Heart left ventricle (tissue), 16 donors: ENCODE measurements at regions not wholly inside any gene's neighbourhood (a gene's known extent, or its start where the extent isn't known, plus 50 kb on each side); places are given as distances from the start of the nearest gene placed in this dataset.

Experiments
- ATAC-seq, 4 donors: fragments of 200-7000 bp; cut with Tn5 transposase; one replicate each; pipeline ENCODE4 v1.9.1; 2020 to 2022; ENCODE audit warnings: moderate library complexity in 4 of 4, mild to moderate bottlenecking in 3 of 4, moderate number of reproducible peaks in 1 of 4
- DNase-seq, 5 donors: peaks; one replicate each; pipeline ENCODE4 v3.0.0-alpha.2; 2020
- H3K27ac ChIP-seq, 12 donors: fragments of 200-600 bp; sonication (generic) in 4 of 12; one replicate each; pipeline versions ENCODE4 v1.5.0 to v1.8.0; 2016 to 2022; ENCODE audit warnings: mild to moderate bottlenecking in 2 of 12
- H3K27me3 ChIP-seq, 9 donors: fragments of 200-600 bp; sonication (generic) in 2 of 9; one replicate each; pipeline versions ENCODE4 v1.5.1 to v1.8.0; 2016 to 2022; ENCODE audit warnings: mild to moderate bottlenecking in 3 of 9
- H3K36me3 ChIP-seq, 9 donors: fragments of 200-600 bp; sonication (generic) in 2 of 9; one replicate each; pipeline versions ENCODE4 v1.5.0 to v1.8.0; 2018 to 2022; ENCODE audit warnings: mild to moderate bottlenecking in 2 of 9
- H3K4me1 ChIP-seq, 12 donors: fragments of 200-600 bp; sonication (generic) in 4 of 12; one replicate each; pipeline versions ENCODE4 v1.5.0 to v1.8.0; 2016 to 2022; ENCODE audit warnings: mild to moderate bottlenecking in 3 of 12
- H3K4me3 ChIP-seq, 12 donors: fragments of 200-600 bp; sonication (generic) in 4 of 12; one replicate each; pipeline versions ENCODE4 v1.5.0 to v1.8.0; 2017 to 2022; ENCODE audit warnings: mild to moderate bottlenecking in 9 of 12, moderate library complexity in 4 of 12
- H3K9me3 ChIP-seq, 12 donors: fragments of 200-600 bp; sonication (generic) in 4 of 12; one replicate each; pipeline versions ENCODE4 v1.5.0 to v1.8.0; 2016 to 2022; ENCODE audit warnings: mild to moderate bottlenecking in 1 of 12
- POLR2A ChIP-seq, 2 donors: fragments of 450-650 bp; IDR thresholded peaks; one replicate each; pipeline ENCODE4 v1.6.1; 2017; ENCODE audit warnings: antibody characterized with exemption in 2 of 2, mild to moderate bottlenecking in 2 of 2, moderate library complexity in 2 of 2
- WGBS, 4 donors: extraction: QIAGEN DNeasy Blood & Tissue Kit in 2 of 4; methylation state at CpG; one replicate each; pipeline versions ENCODE4 v1.1.5 to v1.1.7; 2013 to 2018; 5-methylcytosine and 5-hydroxymethylcytosine counted together
- intact Hi-C, 10 donors: fragments of 100-400 bp; cut with DNase I; formaldehyde crosslinking; loops; one replicate each; pipeline versions ENCODE4 v1.11.1 to v1.14.2; 2022
- TF ChIP-seq, protein P1 (sequence below), 12 donors: fragments of 200-600 bp; sonication (generic) in 4 of 12; IDR thresholded peaks; one replicate each; pipeline versions ENCODE4 v1.5.0 to v1.8.0; 2018 to 2022; ENCODE audit warnings: antibody characterized with exemption in 12 of 12, mild to moderate bottlenecking in 5 of 12
- donor health status: ischemic (EF 13 %, LVEDD 7.1; RV severe dilation, severe dysfunction).
- donor health status: healthy with polysubstance abuse.
- donor health status: DM: no; HTN: yes; CAD: no.
- donor health status: DM: no; HTN: no; CAD: no.
- donor health status: ischemic (EF 25% LVEDD 6.9; RV normal size, moderate dysfunction).
- donor health status: ischemic (EF 25% LVEDD 5.7; RV mildly dilated, moderate dysfunction).
- donor health status: healthy.
- donor health status: DM: yes; HTN: yes; CAD: no.
- donor health status: ischemic (EF 35%, LVEDD 5.7; RV mildly dilated, moderate dysfunction).
- donor health status: nonischemic (EF 11% LVEDD 7.7; RV severe dilation, severe dysfunction).
- donor health status: DM: yes; HTN: yes; CAD: no.
- donor health status: PGD.
- donor health status: ischemic (EF 29% LVEDD 5.4; RV normal size, mild dysfunction).
- donor health status: nonischemic (EF 23%, LVEDD 6.1; RV moderate dilation, normal function).

DNA sequence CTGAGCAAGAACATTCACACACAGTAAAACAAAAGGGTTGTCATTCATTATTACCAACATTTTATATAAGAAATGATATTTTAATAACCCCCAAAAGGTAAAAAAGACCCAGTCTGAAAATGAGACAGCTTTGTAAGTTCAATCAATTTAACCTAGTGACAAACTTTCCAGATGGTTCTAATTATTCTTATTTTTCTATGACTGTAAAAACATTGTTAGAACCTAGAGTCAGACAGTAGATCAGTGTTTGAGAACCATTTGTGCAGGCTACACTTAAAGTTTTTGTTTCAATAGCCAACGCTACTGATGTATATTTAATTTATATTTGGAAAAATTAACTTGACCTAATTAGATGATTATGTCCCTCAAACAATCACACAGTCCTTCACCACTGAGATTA, 708.4 kb upstream of the CBLB start:
- TF ChIP-seq POLR2A (IDR thresholded peaks at IDR 0.05) = no peak
- TF ChIP-seq, protein P1, sequence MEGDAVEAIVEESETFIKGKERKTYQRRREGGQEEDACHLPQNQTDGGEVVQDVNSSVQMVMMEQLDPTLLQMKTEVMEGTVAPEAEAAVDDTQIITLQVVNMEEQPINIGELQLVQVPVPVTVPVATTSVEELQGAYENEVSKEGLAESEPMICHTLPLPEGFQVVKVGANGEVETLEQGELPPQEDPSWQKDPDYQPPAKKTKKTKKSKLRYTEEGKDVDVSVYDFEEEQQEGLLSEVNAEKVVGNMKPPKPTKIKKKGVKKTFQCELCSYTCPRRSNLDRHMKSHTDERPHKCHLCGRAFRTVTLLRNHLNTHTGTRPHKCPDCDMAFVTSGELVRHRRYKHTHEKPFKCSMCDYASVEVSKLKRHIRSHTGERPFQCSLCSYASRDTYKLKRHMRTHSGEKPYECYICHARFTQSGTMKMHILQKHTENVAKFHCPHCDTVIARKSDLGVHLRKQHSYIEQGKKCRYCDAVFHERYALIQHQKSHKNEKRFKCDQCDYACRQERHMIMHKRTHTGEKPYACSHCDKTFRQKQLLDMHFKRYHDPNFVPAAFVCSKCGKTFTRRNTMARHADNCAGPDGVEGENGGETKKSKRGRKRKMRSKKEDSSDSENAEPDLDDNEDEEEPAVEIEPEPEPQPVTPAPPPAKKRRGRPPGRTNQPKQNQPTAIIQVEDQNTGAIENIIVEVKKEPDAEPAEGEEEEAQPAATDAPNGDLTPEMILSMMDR (IDR thresholded peaks at IDR 0.05) = no peak
- intact Hi-C loops = no loop called here
- ATAC-seq (no peak), DNase-seq (no peak)
- H3K4me1 ChIP-seq = no peaks in the 10 kb centered on the region
- WGBS, 4 donors = 89 to 96% (median 94%) methylated on average over 1 of the region's 1 CpG
- H3K4me3 ChIP-seq = no peak overlapping the region
- H3K36me3 ChIP-seq = no peaks in the 10 kb centered on the region
- no peaks in the 10 kb centered on the region for H3K27me3 ChIP-seq
- H3K27ac ChIP-seq = no peak overlapping the region
- H3K9me3 ChIP-seq = no peaks in the 10 kb centered on the region

DNA sequence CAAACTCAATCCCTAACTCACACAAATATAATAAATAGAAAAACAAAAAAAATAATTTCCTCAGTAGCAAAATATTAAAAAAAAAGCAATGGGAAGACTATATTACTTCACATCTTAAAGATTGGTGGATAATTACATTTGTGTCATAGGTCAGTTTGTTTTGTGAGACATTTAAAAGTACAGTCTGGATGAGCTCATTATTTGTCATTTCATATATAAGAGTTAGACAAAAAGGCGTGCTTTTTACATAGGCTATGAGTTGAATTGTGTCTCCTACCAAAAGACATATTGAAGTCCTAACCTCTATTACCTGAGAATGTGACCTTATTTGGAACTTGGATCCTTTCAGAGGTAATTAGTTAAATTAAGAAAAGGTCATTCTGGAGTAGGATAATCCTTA, 710.1 kb upstream of the CBLB start:
- no peak overlapping the region for H3K27ac ChIP-seq
- no peaks in the 10 kb centered on the region for H3K36me3 ChIP-seq
- WGBS, 4 donors = 42 to 92% (median 74%) methylated on average over 1 of the region's 1 CpG
- no peaks in the 10 kb centered on the region for H3K4me1 ChIP-seq
- no peak for ATAC-seq
- no peak for DNase-seq
- no peaks in the 10 kb centered on the region for H3K9me3 ChIP-seq
- intact Hi-C loops = no loop called here
- no peak for TF ChIP-seq POLR2A (IDR thresholded peaks at IDR 0.05)
- TF ChIP-seq, protein P1 (IDR thresholded peaks at IDR 0.05) = no peak
- no peak overlapping the region for H3K4me3 ChIP-seq
- H3K27me3 ChIP-seq = no peaks in the 10 kb centered on the region

DNA sequence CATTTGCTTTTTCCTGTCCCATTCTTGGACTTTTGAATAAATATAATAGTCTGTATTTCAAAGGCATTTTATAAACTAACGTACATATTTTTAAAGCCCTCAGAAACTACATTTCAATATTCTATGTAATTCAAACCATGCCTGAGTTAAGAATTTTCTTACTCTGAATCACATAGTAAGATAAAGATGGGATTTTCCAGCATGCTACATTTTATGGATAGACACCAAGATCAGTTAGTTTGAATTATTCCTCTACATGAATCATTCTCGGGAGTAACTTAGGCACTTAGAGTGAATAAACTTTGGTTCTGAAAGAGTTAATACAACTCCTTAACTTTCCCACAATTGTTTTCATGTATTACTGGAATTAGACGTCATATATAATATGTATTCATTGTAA, 713.3 kb upstream of the CBLB start:
- Histone ChIP-seq H3K4me1 (no peaks in the 10 kb centered on the region), H3K4me3 (no peak overlapping the region), H3K9me3 (no peaks in the 10 kb centered on the region), H3K27ac (no peak overlapping the region), H3K36me3 (no peaks in the 10 kb centered on the region), H3K27me3 (no peaks in the 10 kb centered on the region)
- TF ChIP-seq, protein P1 (IDR thresholded peaks at IDR 0.05) = no peak
- no peak for TF ChIP-seq POLR2A (IDR thresholded peaks at IDR 0.05)
- intact Hi-C loops = no loop called here
- ATAC-seq = no peak
- WGBS, 4 donors = 75 to 83% (median 80%) methylated on average over 3 of the region's 3 CpGs
- no peak for DNase-seq

DNA sequence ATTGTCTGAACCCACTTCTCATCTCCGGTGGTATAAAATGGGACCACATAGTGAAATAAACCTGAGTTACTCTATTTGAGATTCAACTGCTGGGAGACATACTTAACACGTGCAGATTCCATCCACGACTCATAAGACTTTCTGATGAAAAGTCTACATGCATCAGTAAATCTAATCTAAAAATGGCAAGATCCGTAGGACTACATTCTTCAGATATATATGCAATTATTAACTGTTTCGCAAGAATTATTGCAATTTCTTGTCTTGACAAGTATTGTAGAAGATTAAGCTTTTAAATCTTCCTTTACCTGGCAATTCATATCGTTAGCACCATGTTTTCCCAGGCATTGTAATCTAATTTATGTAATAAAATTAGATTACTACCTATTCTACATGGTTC, 718.7 kb upstream of the CBLB start:
- H3K36me3 ChIP-seq = no peaks in the 10 kb centered on the region
- TF ChIP-seq, protein P1 (IDR thresholded peaks at IDR 0.05) = no peak
- TF ChIP-seq POLR2A (IDR thresholded peaks at IDR 0.05) = no peak
- ATAC-seq (no peak), DNase-seq (no peak)
- intact Hi-C loops = no loop called here
- H3K27ac ChIP-seq = no peak overlapping the region
- H3K27me3 ChIP-seq = no peaks in the 10 kb centered on the region
- H3K4me1 ChIP-seq = peaks cover 0 to 7% (median 0%) of the 10 kb centered on the region in 12 donors
- H3K9me3 ChIP-seq = no peaks in the 10 kb centered on the region
- no peak overlapping the region for H3K4me3 ChIP-seq
- 91 to 92% (median 92%) methylated on average over 6 of the region's 6 CpGs for WGBS, 4 donors
